ENCODE measurements at regions not wholly inside any gene's neighbourhood (a gene's known extent, or its start where the extent isn't known, plus 50 kb on each side); places are given as distances from the start of the nearest gene placed in this dataset.

GRCh38 chr2:11057031-11057430, 98.2 kb upstream of the SLC66A3 start:
- H3K4me2 ChIP-seq (replicated peaks; ENCODE audit: extremely low read depth, low read length, poor library complexity, severe bottlenecking), result no peak overlapping the region
- H3K4me1 Mint-ChIP-seq, result no peaks in the 10 kb centered on the region
- peaks cover 5 to 10% (median 7%) of the 10 kb centered on the region in 7 donors for H3K9me3 Mint-ChIP-seq
- 95% methylated on average over 3 of the region's 4 CpGs for WGBS (ENCODE audit: insufficient coverage)
- no peak overlapping the region for H2AFZ ChIP-seq (ENCODE audit: insufficient read depth, low read depth, low read length, poor library complexity, severe bottlenecking)
- H3K27me3 Mint-ChIP-seq (ENCODE audit: low read depth in 3 of 3), result peaks cover 8 to 19% (median 11%) of the 10 kb centered on the region in 3 donors
- no peak overlapping the region for H3K4me3 Mint-ChIP-seq
- H3K4me1 ChIP-seq (ENCODE audit: control insufficient read depth in 1 of 2, insufficient read depth in 2 of 2, low read length in 2 of 2), result no peaks in the 10 kb centered on the region
- TF ChIP-seq CTCF (IDR thresholded peaks at IDR 0.05), result no peak
- H3K9me3 ChIP-seq (replicated peaks in 1 of 2; ENCODE audit: control insufficient read depth in 1 of 2, insufficient read depth in 1 of 2, low read length in 2 of 2), result peaks cover 0 to 13% of the 10 kb centered on the region in 2 donors
- H3K27ac Mint-ChIP-seq, result no peak overlapping the region
- H3K27ac ChIP-seq (ENCODE audit: low read depth in 1 of 2, low read length in 2 of 2), result no peak overlapping the region
- no peaks in the 10 kb centered on the region for H3K79me2 ChIP-seq (ENCODE audit: insufficient read depth, low read length)
- intact Hi-C loops (cut with micrococcal nuclease), result no loop called here
- H3K9ac ChIP-seq (ENCODE audit: insufficient read depth, low read length, poor library complexity, severe bottlenecking), result no peak overlapping the region
- no peaks in the 10 kb centered on the region for H4K20me1 ChIP-seq (ENCODE audit: insufficient read depth, low read length)
- no peak for DNase-seq
- peaks cover 0 to 5% of the 10 kb centered on the region in 2 donors for H3K27me3 ChIP-seq (ENCODE audit: control insufficient read depth in 2 of 2, insufficient read depth in 2 of 2, low read length in 2 of 2)
- H3K36me3 ChIP-seq (replicated peaks in 1 of 2; ENCODE audit: control insufficient read depth in 1 of 2, insufficient read depth in 2 of 2, low read length in 2 of 2), result no peaks in the 10 kb centered on the region
- no peaks in the 10 kb centered on the region for H3K36me3 Mint-ChIP-seq
- H3K4me3 ChIP-seq (replicated peaks in 1 of 3; ENCODE audit: low read depth in 2 of 3, low read length in 3 of 3), result no peak overlapping the region

DNA sequence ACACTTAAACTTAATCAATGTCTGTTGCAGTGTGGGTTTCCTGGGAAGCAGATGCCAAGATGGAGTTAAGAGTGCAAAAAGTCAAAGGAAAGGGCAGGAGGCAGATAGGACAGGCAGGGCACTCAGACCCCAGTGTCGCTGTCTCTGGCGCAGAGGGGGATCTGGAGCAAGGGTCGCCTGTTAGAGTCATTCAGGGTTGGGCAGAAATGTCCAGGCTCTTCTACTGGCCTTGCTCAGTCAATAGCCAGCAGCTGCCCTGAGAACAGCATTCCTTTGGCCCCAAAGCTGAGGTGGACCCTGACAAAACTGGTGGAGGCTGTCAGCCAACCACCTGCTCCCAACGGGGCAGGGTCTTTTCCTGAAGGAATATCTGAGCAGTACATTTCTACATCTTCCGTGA, 97.1 kb upstream of the SLC66A3 start:
- no peaks in the 10 kb centered on the region for H3K4me1 ChIP-seq (ENCODE audit: control insufficient read depth in 1 of 2, insufficient read depth in 2 of 2, low read length in 2 of 2)
- H3K4me3 ChIP-seq (replicated peaks in 1 of 3; ENCODE audit: low read depth in 2 of 3, low read length in 3 of 3), result no peak overlapping the region
- 89% methylated on average over 3 of the region's 5 CpGs for WGBS (ENCODE audit: insufficient coverage)
- peaks cover 8 to 20% (median 11%) of the 10 kb centered on the region in 3 donors for H3K27me3 Mint-ChIP-seq (ENCODE audit: low read depth in 3 of 3)
- H3K27ac Mint-ChIP-seq, result no peak overlapping the region
- no peak overlapping the region for H3K27ac ChIP-seq (ENCODE audit: low read depth in 1 of 2, low read length in 2 of 2)
- no peak for TF ChIP-seq CTCF (IDR thresholded peaks at IDR 0.05)
- peaks cover 5 to 13% (median 8%) of the 10 kb centered on the region in 7 donors for H3K9me3 Mint-ChIP-seq
- H3K36me3 Mint-ChIP-seq, result no peaks in the 10 kb centered on the region
- H3K79me2 ChIP-seq (ENCODE audit: insufficient read depth, low read length), result no peaks in the 10 kb centered on the region
- H3K9ac ChIP-seq (ENCODE audit: insufficient read depth, low read length, poor library complexity, severe bottlenecking), result no peak overlapping the region
- no peak overlapping the region for H3K4me2 ChIP-seq (replicated peaks; ENCODE audit: extremely low read depth, low read length, poor library complexity, severe bottlenecking)
- H2AFZ ChIP-seq (ENCODE audit: insufficient read depth, low read depth, low read length, poor library complexity, severe bottlenecking), result no peak overlapping the region
- H4K20me1 ChIP-seq (ENCODE audit: insufficient read depth, low read length), result no peaks in the 10 kb centered on the region
- intact Hi-C loops (cut with micrococcal nuclease), result no loop called here
- H3K9me3 ChIP-seq (replicated peaks in 1 of 2; ENCODE audit: control insufficient read depth in 1 of 2, insufficient read depth in 1 of 2, low read length in 2 of 2), result peaks cover 0 to 13% of the 10 kb centered on the region in 2 donors
- H3K36me3 ChIP-seq (replicated peaks in 1 of 2; ENCODE audit: control insufficient read depth in 1 of 2, insufficient read depth in 2 of 2, low read length in 2 of 2), result no peaks in the 10 kb centered on the region
- H3K4me3 Mint-ChIP-seq, result no peak overlapping the region
- H3K27me3 ChIP-seq (ENCODE audit: control insufficient read depth in 2 of 2, insufficient read depth in 2 of 2, low read length in 2 of 2), result peaks cover 0 to 6% of the 10 kb centered on the region in 2 donors
- DNase-seq, result no peak
- no peaks in the 10 kb centered on the region for H3K4me1 Mint-ChIP-seq

All from CD14-positive monocyte (primary cell).